Stimulated activated CD4-positive, alpha-beta T cell treated with anti-CD3 and anti-CD28 coated beads, TNF-alpha, amount 100 ng/mL, for 48 hours (primary cell): ENCODE measurements at regions not wholly inside any gene's neighbourhood (a gene's known extent, or its start where the extent isn't known, plus 50 kb on each side); places are given as distances from the start of the nearest gene placed in this dataset.

ENCODE experiments used
- DNase-seq, 3 donors: peaks; one replicate each; pipeline ENCODE4 v3.0.0-alpha.2; 2020; ENCODE audit warnings: low read depth in 3 of 3

- no peak for DNase-seq
Observed at GRCh38 chr2:226383461-226383860, 416.2 kb downstream of the IRS1 start.

GRCh38 chr2:226380679-226381078 lies 418.9 kb downstream of the IRS1 start:
- DNase-seq = no peak

GRCh38 chr2:226378753-226379705 lies 420.6 kb downstream of the IRS1 start:
- DNase-seq = no peak

- no peak for DNase-seq
Observed at GRCh38 chr2:226376516-226377180, 423.0 kb downstream of the IRS1 start.

GRCh38 chr2:226366920-226367319 lies 432.7 kb downstream of the IRS1 start:
- no peak for DNase-seq

GRCh38 chr2:226364217-226364616 lies 435.4 kb downstream of the IRS1 start:
- DNase-seq = no peak

GRCh38 chr2:226362980-226363379 lies 436.6 kb downstream of the IRS1 start:
- DNase-seq = no peak

GRCh38 chr2:226360658-226361057 lies 439.0 kb downstream of the IRS1 start:
- DNase-seq = no peak

GRCh38 chr2:226358688-226359087 lies 440.9 kb downstream of the IRS1 start:
- no peak for DNase-seq

- no peak for DNase-seq
Observed at GRCh38 chr2:226357816-226358215, 441.8 kb downstream of the IRS1 start.

GRCh38 chr2:226355600-226355999 lies 444.0 kb downstream of the IRS1 start:
- DNase-seq = no peak

- DNase-seq = no peak
Observed at GRCh38 chr2:226354434-226354833, 445.2 kb downstream of the IRS1 start.

GRCh38 chr2:226352941-226353560 lies 446.6 kb downstream of the IRS1 start:
- no peak for DNase-seq

- DNase-seq = no peak
Observed at GRCh38 chr2:226351711-226352110, 447.9 kb downstream of the IRS1 start.

GRCh38 chr2:226339616-226340015 lies 460.0 kb downstream of the IRS1 start:
- DNase-seq = no peak

- DNase-seq = no peak
Observed at GRCh38 chr2:226338825-226339224, 460.8 kb downstream of the IRS1 start.

- no peak for DNase-seq
Observed at GRCh38 chr2:226337941-226338600, 461.5 kb downstream of the IRS1 start.

GRCh38 chr2:226336283-226336682 lies 463.3 kb downstream of the IRS1 start:
- no peak for DNase-seq

- no peak for DNase-seq
Observed at GRCh38 chr2:226334981-226335720, 464.5 kb downstream of the IRS1 start.

GRCh38 chr2:226333388-226333787 lies 466.2 kb downstream of the IRS1 start:
- no peak for DNase-seq

GRCh38 chr2:226330206-226330605 lies 469.4 kb downstream of the IRS1 start:
- DNase-seq = no peak
